K562 (cell line): ENCODE measurements at regions not wholly inside any gene's neighbourhood (a gene's known extent, or its start where the extent isn't known, plus 50 kb on each side); places are given as distances from the start of the nearest gene placed in this dataset.

ENCODE experiments used
- ATAC-seq: fragments of 200-7000 bp; cut with Tn5 transposase; 3 replicates; pipeline ENCODE4 v1.9.1; 2020; ENCODE audit warnings: moderate library complexity
- BruUV-seq: library from RNA; stranded (reverse); fragments of 400-500 nt; replicated peaks from 2 replicates; lab custom pipeline; 2021; lab: Mats Ljungman, UMichigan
- CTCF ChIA-PET: fragments of 300-600 bp; formaldehyde crosslinking; extraction: SDS; loops from one replicate; lab custom pipeline; 2021; ENCODE audit warnings: low intra/inter-chr PET ratio; lab: Yijun Ruan, JAX
- POLR2A ChIA-PET: fragments of 300-600, 350-650 bp; sonication (Branson Sonifier 250); formaldehyde crosslinking; extraction: SDS; loops from one replicate; lab custom pipeline; 2021; ENCODE audit warnings: antibody characterized with exemption, inconsistent platforms; lab: Yijun Ruan, JAX
- DNase-seq, 4 experiments: peaks; one replicate each; pipeline versions ENCODE4 v3.0.0 to v3.0.0-alpha.2; 2011 to 2018; ENCODE audit warnings: low spot score in 3 of 4, mixed read lengths in 3 of 4; ENCODE audit errors: extremely low read depth in 1 of 4
- FAIRE-seq: peaks from 2 replicates; lab custom pipeline; 2011; peaks lifted over from hg19 to GRCh38; lab: Jason Lieb, UNC
- H2AFZ ChIP-seq: 2 replicates; pipeline ENCODE4 v1.6.0; 2011; ENCODE audit warnings: low read depth, low read length, control low read depth, inconsistent platforms
- H3K27ac ChIP-seq: fragments of 200-600 bp; 3 replicates; pipeline ENCODE4 v1.8.0; 2011; ENCODE audit warnings: low read depth, mild to moderate bottlenecking, control low read depth, inconsistent platforms, low read length, moderate library complexity, mixed read lengths; ENCODE audit errors: extremely low read depth
- H3K27me3 ChIP-seq, 2 experiments: fragments of 300-600 bp in 1 of 2; 2 replicates in 1 of 2; 3 replicates in 1 of 2; pipeline versions ENCODE4 v1.6.0 to v1.8.0; 2011; ENCODE audit warnings: inconsistent platforms in 2 of 2, low read length in 2 of 2, mild to moderate bottlenecking in 1 of 2, mixed read lengths in 1 of 2, moderate library complexity in 1 of 2; ENCODE audit not compliant: control insufficient read depth in 2 of 2, insufficient read depth in 2 of 2
- H3K36me3 ChIP-seq: fragments of 300-600 bp; 3 replicates; pipeline ENCODE4 v1.8.0; 2011; ENCODE audit warnings: mild to moderate bottlenecking, low read length, inconsistent platforms; ENCODE audit not compliant: control insufficient read depth, insufficient read depth
- H3K4me1 ChIP-seq, 2 experiments: fragments of 200-600 bp in 1 of 2; replicated peaks in 1 of 2; 2 replicates in 1 of 2; 3 replicates in 1 of 2; pipeline versions ENCODE4 v1.5.1 to v1.8.0; 2011; ENCODE audit warnings: inconsistent platforms in 2 of 2, low read length in 2 of 2, mild to moderate bottlenecking in 1 of 2, mixed read lengths in 1 of 2, moderate library complexity in 1 of 2; ENCODE audit not compliant: control insufficient read depth in 2 of 2, insufficient read depth in 2 of 2
- H3K4me2 ChIP-seq: 2 replicates; pipeline ENCODE4 v1.6.1; 2011; ENCODE audit warnings: low read length, control low read depth, inconsistent platforms, mixed read lengths; ENCODE audit not compliant: insufficient read depth
- H3K4me3 ChIP-seq: fragments of 200-600 bp; sonication (generic), shearing (Covaris generic); 2 replicates; pipeline ENCODE4 v1.5.1; 2016; ENCODE audit warnings: control low read depth, inconsistent platforms
- H3K79me2 ChIP-seq: fragments of 200-600 bp; 3 replicates; pipeline ENCODE4 v1.8.0; 2011; ENCODE audit warnings: low read length, inconsistent platforms; ENCODE audit not compliant: control insufficient read depth, insufficient read depth
- H3K9ac ChIP-seq, 2 experiments: 2 replicates each; pipeline versions ENCODE4 v1.6.0 to v1.6.1; 2011; ENCODE audit warnings: low read depth in 2 of 2, low read length in 2 of 2, control low read depth in 1 of 2, inconsistent platforms in 1 of 2, mild to moderate bottlenecking in 1 of 2, mixed read lengths in 1 of 2; ENCODE audit not compliant: insufficient read depth in 1 of 2
- H3K9me1 ChIP-seq: one replicate; pipeline ENCODE4 v1.6.0; 2011; ENCODE audit warnings: inconsistent platforms, mild to moderate bottlenecking, low read length, moderate library complexity; ENCODE audit not compliant: control insufficient read depth, insufficient read depth
- H3K9me3 ChIP-seq: replicated peaks from 2 replicates; pipeline ENCODE4 v1.5.1; 2011; ENCODE audit warnings: low read depth, low read length, inconsistent platforms; ENCODE audit not compliant: control insufficient read depth, insufficient read depth
- H4K20me1 ChIP-seq: replicated peaks from 2 replicates; pipeline ENCODE4 v1.6.1; 2011; ENCODE audit warnings: low read length, inconsistent platforms, mixed read lengths; ENCODE audit not compliant: control insufficient read depth, insufficient read depth
- ARID3B ChIP-seq: fragments of 250-450 bp; sonication (Bioruptor Pico); IDR thresholded peaks from 2 replicates; pipeline ENCODE4 v1.4.0; 2020; ENCODE audit warnings: borderline replicate concordance
- BACH1 ChIP-seq: fragments of 200-800 bp; sonication (Bioruptor generic); IDR thresholded peaks from 2 replicates; pipeline ENCODE4 v1.6.1; 2016; ENCODE audit warnings: missing genetic modification characterization, missing compliant biosample characterization
- CBX1 ChIP-seq: sonication (generic); IDR thresholded peaks from 2 replicates; pipeline ENCODE4 v1.6.1; 2016; ENCODE audit warnings: antibody characterized with exemption, low read depth, mild to moderate bottlenecking
- CCNT2 ChIP-seq: IDR thresholded peaks from 2 replicates; pipeline ENCODE4 v1.6.1; 2011; ENCODE audit warnings: borderline replicate concordance, low read depth, mild to moderate bottlenecking, moderate library complexity, mixed read lengths, low read length; ENCODE audit not compliant: insufficient read length; ENCODE audit errors: extremely low read depth
- MBD2 ChIP-seq: sonication (generic); IDR thresholded peaks from 2 replicates; pipeline ENCODE4 v1.6.1; 2016; ENCODE audit warnings: low read depth, borderline replicate concordance
- SP2 ChIP-seq: IDR thresholded peaks from 2 replicates; pipeline ENCODE4 v1.6.1; 2011; ENCODE audit warnings: mild to moderate bottlenecking, low read depth, low read length, moderate library complexity; ENCODE audit not compliant: poor library complexity, severe bottlenecking; ENCODE audit errors: extremely low read depth
- TCF3 ChIP-seq: sonication (generic); formaldehyde crosslinking; IDR thresholded peaks from 2 replicates; pipeline ENCODE4 v1.4.0; 2020; ENCODE audit warnings: mild to moderate bottlenecking, missing genetic modification reagents
- TRIM24 ChIP-seq, 2 experiments: fragments of 450-650 bp; IDR thresholded peaks; 2 replicates each; pipeline ENCODE4 v1.6.1; 2016
- XRCC5 ChIP-seq: fragments of 200-400 bp; formaldehyde crosslinking; IDR thresholded peaks from 2 replicates; pipeline ENCODE4 v1.6.1; 2017; ENCODE audit warnings: low read depth, mild to moderate bottlenecking, low read length
- ZBED1 ChIP-seq: IDR thresholded peaks from 2 replicates; pipeline ENCODE4 v1.6.1; 2014
- ZBTB33 ChIP-seq: sonication (generic); formaldehyde crosslinking; IDR thresholded peaks from 2 replicates; pipeline ENCODE4 v1.8.1; 2023; ENCODE audit warnings: mild to moderate bottlenecking, missing genetic modification reagents
- ZNF263 ChIP-seq: sonication (generic); formaldehyde crosslinking; IDR thresholded peaks from 2 replicates; pipeline ENCODE4 v1.8.0; 2022; ENCODE audit warnings: mild to moderate bottlenecking, missing genetic modification reagents, borderline replicate concordance
- ZNF280A ChIP-seq: fragments of 450-650 bp; IDR thresholded peaks from 2 replicates; pipeline ENCODE4 v1.6.1; 2018; ENCODE audit warnings: mild to moderate bottlenecking, low read depth; ENCODE audit not compliant: partially characterized antibody
- ZNF707 ChIP-seq: fragments of 250-450 bp; sonication (Bioruptor Pico); conservative IDR thresholded peaks from 2 replicates; pipeline ENCODE4 v1.8.0; 2022; ENCODE audit warnings: inconsistent platforms, mild to moderate bottlenecking, moderate library complexity
- ZNF764 ChIP-seq: fragments of 250-450 bp; sonication (Bioruptor Pico); IDR thresholded peaks from 2 replicates; pipeline ENCODE4 v1.4.0; 2020; ENCODE audit warnings: low read depth, mild to moderate bottlenecking, moderate library complexity
- WGBS: fragments of 100-300 bp; shearing (Covaris generic); methylation state at CpG from one replicate; pipeline ENCODE4 v1.1.6; 2016; ENCODE audit warnings: low coverage, mixed read lengths; ENCODE audit not compliant: insufficient coverage; ENCODE audit errors: missing lambda C conversion rate; 5-methylcytosine and 5-hydroxymethylcytosine counted together
- in situ Hi-C: fragments of 300-500 bp; cut with MboI; formaldehyde crosslinking; loops from 4 replicates; pipeline ENCODE4 v1.15.0; 2018; ENCODE audit warnings: inconsistent platforms, mixed read lengths
- intact Hi-C: fragments of 100-400 bp; cut with micrococcal nuclease; formaldehyde crosslinking; loops from 2 replicates; pipeline ENCODE4 v1.14.2; 2022
- TF ChIP-seq, protein P1 (sequence below): fragments of 250-450 bp; sonication (Bioruptor Pico); IDR thresholded peaks from 2 replicates; pipeline ENCODE4 v1.5.1; 2021; ENCODE audit warnings: mild to moderate bottlenecking

- no peak for TF ChIP-seq ARID3B (CRISPR knock-in tag)
These were observed 408.1 kb downstream of the GADD45G start (continued) for GRCh38 chr9:90012949-90013348.

- Histone ChIP-seq H3K9me3 (no peaks in the 10 kb centered on the region), H3K79me2 (no peaks in the 10 kb centered on the region), H3K4me3 (no peak overlapping the region), H3K27me3 (peaks cover 2 to 11% of the 10 kb centered on the region in 2 experiments; a peak in 2 of 5 replicates), H4K20me1 (no peaks in the 10 kb centered on the region), H3K9ac (no peak overlapping the region), H3K4me1 (no peaks in the 10 kb centered on the region), H2AFZ (no peak overlapping the region), H3K9me1 (no peaks in the 10 kb centered on the region), H3K4me2 (no peak overlapping the region), H3K27ac (no peak overlapping the region), H3K36me3 (no peaks in the 10 kb centered on the region)
- no peak for ATAC-seq
- BruUV-seq, result no TSS peak
- ChIA-PET CTCF (no interaction called here), POLR2A (no interaction called here)
- intact Hi-C loops (no loop called here), in situ Hi-C loops (no loop called here)
- no peak for FAIRE-seq
- WGBS, result 2% methylated on average over 8 of the region's 8 CpGs
- DNase-seq, result no peak
- TF ChIP-seq ZNF280A (no peak), XRCC5 (no peak), BACH1 (tag) (no peak), ZNF263 (CRISPR knock-in tag) (no peak), CBX1 (no peak), MBD2 (no peak), CCNT2 (no peak), ZBTB33 (CRISPR knock-in tag) (no peak), TCF3 (CRISPR knock-in tag) (no peak), TRIM24 (IDR thresholded peaks at IDR 0.05) (no peak), ZNF764 (CRISPR knock-in tag) (no peak), ZBED1 (no peak), SP2 (no peak), ZNF707 (CRISPR knock-in tag) (no peak)
- TF ChIP-seq, protein P1, sequence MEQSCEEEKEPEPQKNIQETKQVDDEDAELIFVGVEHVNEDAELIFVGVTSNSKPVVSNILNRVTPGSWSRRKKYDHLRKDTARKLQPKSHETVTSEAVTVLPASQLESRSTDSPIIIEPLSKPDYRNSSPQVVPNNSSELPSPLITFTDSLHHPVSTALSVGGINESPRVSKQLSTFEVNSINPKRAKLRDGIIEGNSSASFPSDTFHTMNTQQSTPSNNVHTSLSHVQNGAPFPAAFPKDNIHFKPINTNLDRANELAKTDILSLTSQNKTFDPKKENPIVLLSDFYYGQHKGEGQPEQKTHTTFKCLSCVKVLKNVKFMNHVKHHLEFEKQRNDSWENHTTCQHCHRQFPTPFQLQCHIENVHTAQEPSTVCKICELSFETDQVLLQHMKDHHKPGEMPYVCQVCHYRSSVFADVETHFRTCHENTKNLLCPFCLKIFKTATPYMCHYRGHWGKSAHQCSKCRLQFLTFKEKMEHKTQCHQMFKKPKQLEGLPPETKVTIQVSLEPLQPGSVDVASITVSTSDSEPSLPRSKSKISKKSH (CRISPR knock-in tag), result no peak
These were observed 409.0 kb downstream of the GADD45G start for GRCh38 chr9:90013778-90014177.
